ENCODE measurements at regions not wholly inside any gene's neighbourhood (a gene's known extent, or its start where the extent isn't known, plus 50 kb on each side); places are given as distances from the start of the nearest gene placed in this dataset.

GRCh38 chr17:64749306-64749705 lies 87.2 kb upstream of the SMURF2 start:
- intact Hi-C loops (cut with micrococcal nuclease): no loop called here
- H3K9me2 ChIP-seq (ENCODE audit: insufficient read depth): no peaks in the 10 kb centered on the region
- H3K36me3 ChIP-seq (ENCODE audit: control insufficient read depth in 1 of 2, insufficient read depth in 2 of 2, low read length in 2 of 2): peaks cover 24 to 30% of the 10 kb centered on the region in 2 experiments
- no TSS peak for BruUV-seq (replicated peaks)
- H3K27ac ChIP-seq (ENCODE audit: low read depth, low read length): no peak overlapping the region
- H3K79me2 ChIP-seq (ENCODE audit: insufficient read depth, low read length): no peaks in the 10 kb centered on the region
- ATAC-seq (no peak), DNase-seq (ENCODE audit: low read depth, low spot score) (no peak)
- ChIA-PET RAD21 (ENCODE audit: low non-redundant PET in 1 of 2, low total read pairs in 2 of 2, uncharacterized antibody in 2 of 2, unreplicated experiment in 2 of 2) (no interaction called here), CTCF (no interaction called here), POLR2A (no interaction called here)
- H3K9me3 ChIP-seq (ENCODE audit: control insufficient read depth in 1 of 2, insufficient read depth in 1 of 2, low read depth in 1 of 2, low read length in 2 of 2): no peaks in the 10 kb centered on the region
- H3K9ac ChIP-seq (ENCODE audit: low read length): no peak overlapping the region
- no peaks in the 10 kb centered on the region for H4K20me1 ChIP-seq (ENCODE audit: insufficient read depth)
- H3K4me3 ChIP-seq (replicated peaks in 1 of 2; ENCODE audit: low read depth in 1 of 2, low read length in 2 of 2): no peak overlapping the region
- H2AFZ ChIP-seq (ENCODE audit: low read depth, low read length, poor library complexity, severe bottlenecking): no peak overlapping the region
- no peaks in the 10 kb centered on the region for H3K27me3 ChIP-seq (ENCODE audit: insufficient read depth, low read length)
- H3K4me2 ChIP-seq (ENCODE audit: low read length): no peak overlapping the region
- TF ChIP-seq TCF7L2 (IDR thresholded peaks at IDR 0.05; ENCODE audit: borderline replicate concordance, extremely low read depth, insufficient read depth, insufficient read length) (no peak), CTCF (IDR thresholded peaks at IDR 0.05 in 2 of 3, conservative IDR thresholded peaks at IDR 0.05 in 1 of 3; ENCODE audit: borderline replicate concordance in 1 of 3, insufficient read depth in 1 of 3, low read depth in 2 of 3, low read length in 2 of 3) (no peak), RAD21 (IDR thresholded peaks at IDR 0.05; ENCODE audit: low read depth) (no peak), ZBTB33 (IDR thresholded peaks at IDR 0.05; ENCODE audit: extremely low read depth, insufficient replicate concordance, low read length) (no peak), MAX (IDR thresholded peaks at IDR 0.05) (no peak), JUND (IDR thresholded peaks at IDR 0.05) (no peak), EGR1 (IDR thresholded peaks at IDR 0.05; ENCODE audit: low read depth) (no peak), SP1 (IDR thresholded peaks at IDR 0.05; ENCODE audit: low read depth) (no peak), REST (IDR thresholded peaks at IDR 0.05; ENCODE audit: low read depth) (no peak), EZH2phosphoT487 (IDR thresholded peaks at IDR 0.05; ENCODE audit: borderline replicate concordance) (no peak), YY1 (IDR thresholded peaks at IDR 0.05; ENCODE audit: extremely low read depth, insufficient replicate concordance, low read depth, low read length) (no peak)
- H3K4me1 ChIP-seq (ENCODE audit: control insufficient read depth in 1 of 2, insufficient read depth in 2 of 2, low read length in 2 of 2): no peaks in the 10 kb centered on the region

Measured in HCT116 (cell line).